Calu3 (cell line): ENCODE measurements at regions not wholly inside any gene's neighbourhood (a gene's known extent, or its start where the extent isn't known, plus 50 kb on each side); places are given as distances from the start of the nearest gene placed in this dataset.

Experiments used
- BruUV-seq: library from RNA; stranded (reverse); fragments of 400-500 nt; replicated peaks from 2 replicates; lab custom pipeline; 2021; lab: Mats Ljungman, UMichigan
- CTCF ChIA-PET: fragments of 300-600 bp; sonication (Branson Sonifier 250); formaldehyde crosslinking; loops from one replicate; lab custom pipeline; 2022; ENCODE audit warnings: antibody characterized with exemption; lab: Charles Lee
- DNase-seq: peaks from one replicate; pipeline ENCODE4 v3.0.0; 2022
- H3K27ac Mint-ChIP-seq: one replicate; pipeline ENCODE4 v1.8.0; 2022; ENCODE audit warnings: mixed read lengths; ENCODE audit not compliant: unreplicated experiment
- H3K27me3 Mint-ChIP-seq: one replicate; pipeline ENCODE4 v1.8.0; 2022; ENCODE audit warnings: mixed read lengths; ENCODE audit not compliant: unreplicated experiment
- H3K36me3 Mint-ChIP-seq: one replicate; pipeline ENCODE4 v1.8.0; 2022; ENCODE audit warnings: mild to moderate bottlenecking, moderate library complexity, mixed read lengths; ENCODE audit not compliant: insufficient read depth, unreplicated experiment
- H3K4me1 Mint-ChIP-seq: one replicate; pipeline ENCODE4 v1.8.0; 2022; ENCODE audit warnings: mild to moderate bottlenecking, low read depth, mixed read lengths; ENCODE audit not compliant: unreplicated experiment
- H3K4me3 Mint-ChIP-seq: one replicate; pipeline ENCODE4 v1.8.0; 2022; ENCODE audit warnings: mild to moderate bottlenecking, low read depth, moderate library complexity, mixed read lengths; ENCODE audit not compliant: unreplicated experiment
- H3K9me3 Mint-ChIP-seq: one replicate; pipeline ENCODE4 v1.8.0; 2022; ENCODE audit warnings: low read depth, mixed read lengths; ENCODE audit not compliant: unreplicated experiment
- CTCF ChIP-seq: fragments of 200-600 bp; IDR thresholded peaks from one replicate; pipeline ENCODE4 v1.8.0; 2022; ENCODE audit warnings: antibody characterized with exemption; ENCODE audit not compliant: unreplicated experiment
- intact Hi-C: fragments of 100-400 bp; cut with micrococcal nuclease; formaldehyde crosslinking; loops from one replicate; pipeline ENCODE4 v1.10.0; 2022; ENCODE audit not compliant: unreplicated experiment

- H3K27me3 Mint-ChIP-seq = no peaks in the 10 kb centered on the region
- peaks cover 8% of the 10 kb centered on the region for H3K4me1 Mint-ChIP-seq
- H3K4me3 Mint-ChIP-seq = no peak overlapping the region
- no TSS peak for BruUV-seq
- H3K36me3 Mint-ChIP-seq = no peaks in the 10 kb centered on the region
- H3K9me3 Mint-ChIP-seq = peaks cover 2% of the 10 kb centered on the region
- no peak for TF ChIP-seq CTCF
- CTCF ChIA-PET = interaction anchor here (0.6 kb wide), 1 partner anchor 80 kb away, joined by 5 read pairs; no protein-coding TSS in a partner anchor
- H3K27ac Mint-ChIP-seq = no peak overlapping the region
- intact Hi-C loops = no loop called here
- DNase-seq = no peak
Measured at GRCh38 chr3:181530584-181530983, 181.1 kb upstream of the SOX2 start.

GRCh38 chr3:181521831-181522230 lies 189.9 kb upstream of the SOX2 start:
- Mint-ChIP-seq H3K9me3 (peaks cover under 1% of the 10 kb centered on the region), H3K4me3 (no peak overlapping the region), H3K27ac (no peak overlapping the region), H3K4me1 (no peaks in the 10 kb centered on the region), H3K36me3 (no peaks in the 10 kb centered on the region), H3K27me3 (no peaks in the 10 kb centered on the region)
- BruUV-seq = no TSS peak
- CTCF ChIA-PET = no interaction called here
- TF ChIP-seq CTCF = no peak
- DNase-seq = no peak
- intact Hi-C loops = no loop called here

GRCh38 chr3:181518222-181518621 lies 193.5 kb upstream of the SOX2 start:
- Mint-ChIP-seq H3K27ac (no peak overlapping the region), H3K4me3 (no peak overlapping the region), H3K36me3 (no peaks in the 10 kb centered on the region), H3K4me1 (no peaks in the 10 kb centered on the region), H3K27me3 (no peaks in the 10 kb centered on the region), H3K9me3 (no peaks in the 10 kb centered on the region)
- no TSS peak for BruUV-seq
- DNase-seq = no peak
- CTCF ChIA-PET = no interaction called here
- intact Hi-C loops = no loop called here
- TF ChIP-seq CTCF = no peak

- no peaks in the 10 kb centered on the region for H3K27me3 Mint-ChIP-seq
- no peaks in the 10 kb centered on the region for H3K36me3 Mint-ChIP-seq
- no peaks in the 10 kb centered on the region for H3K4me1 Mint-ChIP-seq
- TF ChIP-seq CTCF = no peak
- no peak overlapping the region for H3K4me3 Mint-ChIP-seq
- no peak overlapping the region for H3K27ac Mint-ChIP-seq
- DNase-seq = no peak
- intact Hi-C loops = no loop called here
- CTCF ChIA-PET = interaction anchor here (0.7 kb wide), 1 partner anchor 218 kb away, joined by 3 read pairs; no protein-coding TSS in a partner anchor
- H3K9me3 Mint-ChIP-seq = peaks cover 18% of the 10 kb centered on the region
- BruUV-seq = no TSS peak
Measured at GRCh38 chr3:181512787-181513186, 198.9 kb upstream of the SOX2 start.
